ENCODE measurements at regions not wholly inside any gene's neighbourhood (a gene's known extent, or its start where the extent isn't known, plus 50 kb on each side); places are given as distances from the start of the nearest gene placed in this dataset.

DNA sequence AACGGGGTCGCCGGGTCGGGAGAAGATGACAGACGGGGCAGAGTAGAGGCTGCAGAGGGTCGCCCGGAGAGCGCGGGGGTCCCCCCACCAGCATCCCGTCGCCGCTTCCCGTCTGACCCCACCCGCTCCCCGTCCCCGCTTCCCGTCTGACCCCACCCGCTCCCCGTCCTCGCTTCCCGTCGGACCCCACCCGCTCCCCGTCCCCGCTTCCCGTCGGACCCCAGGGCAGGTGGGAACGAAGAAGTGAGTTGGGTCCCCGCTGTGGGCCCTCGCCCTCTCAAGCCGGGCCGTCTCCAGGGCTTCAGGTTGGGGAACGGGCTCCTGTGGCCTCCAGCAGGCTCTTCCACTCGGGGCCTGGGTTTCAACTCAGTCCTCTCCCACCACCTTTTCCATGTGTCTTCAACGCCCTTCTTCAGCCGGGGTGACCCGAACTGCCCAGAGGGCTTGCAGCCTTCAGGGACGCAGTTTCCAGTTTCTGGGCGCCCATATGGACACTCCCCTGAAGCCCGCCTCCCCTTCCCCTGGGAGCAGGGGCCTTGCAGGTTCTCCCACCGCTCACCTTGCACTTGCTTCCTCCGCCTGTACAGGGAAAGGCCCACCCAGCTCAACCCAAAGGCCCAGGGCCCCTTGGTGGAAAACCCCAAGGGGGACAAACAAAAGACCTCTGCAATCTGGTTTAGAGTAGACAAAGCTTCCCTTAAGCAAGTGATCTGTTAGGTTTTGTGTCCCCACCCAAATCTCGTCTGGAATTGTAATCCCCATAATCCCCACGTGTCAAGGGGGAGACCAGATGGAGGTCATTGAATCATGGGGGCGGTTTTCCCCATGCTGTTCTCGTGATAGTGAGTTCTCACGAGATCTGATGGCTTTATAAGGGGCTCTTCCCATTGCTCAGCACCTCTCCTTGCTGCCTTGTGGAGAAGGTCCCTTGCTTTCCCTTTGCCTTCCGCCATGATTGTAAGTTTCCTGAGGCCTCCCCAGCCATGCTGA is 66.5 kb downstream of the TNFAIP2 start:
- no peak for TF ChIP-seq ZNF350 (CRISPR knock-in tag; IDR thresholded peaks at IDR 0.05; ENCODE audit: borderline replicate concordance, low read depth)
- TF ChIP-seq EHMT2 (IDR thresholded peaks at IDR 0.05; ENCODE audit: borderline replicate concordance, low read depth, low read length) = no peak

All from HepG2 (cell line).